Stimulated activated CD4-positive, alpha-beta T cell treated with anti-CD3 and anti-CD28 coated beads, Interleukin-1b, Interleukin-23, amount 100 ng/mL, for 1 hour (primary cell): ENCODE measurements at regions not wholly inside any gene's neighbourhood (a gene's known extent, or its start where the extent isn't known, plus 50 kb on each side); places are given as distances from the start of the nearest gene placed in this dataset.
"Not testable (repeated sequence)": the region's sequence is repeated elsewhere in the genome, so short reads cannot be mapped to it uniquely, and the experiment has no call there.

Source experiments
- DNase-seq, 2 donors: peaks; one replicate each; pipeline ENCODE4 v3.0.0-alpha.2; 2020; ENCODE audit warnings: low read depth in 2 of 2

DNA sequence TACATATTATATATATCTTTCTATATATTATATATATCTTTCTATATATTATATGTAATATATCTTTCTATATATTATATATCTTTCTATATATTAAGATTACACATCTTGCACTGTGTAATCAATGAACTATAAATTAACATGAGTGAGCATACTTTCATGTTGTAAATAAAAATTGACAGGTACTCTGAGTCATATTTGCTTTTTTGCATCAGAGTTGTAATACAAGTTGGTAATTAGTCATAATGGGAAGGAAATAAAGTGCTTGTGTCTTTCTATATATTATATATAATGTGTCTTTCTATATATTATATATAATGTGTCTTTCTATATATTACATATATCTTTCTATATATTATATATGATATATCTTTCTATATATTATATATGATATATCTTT, 172.5 kb upstream of the MAGI2 start:
- DNase-seq: not testable (repeated sequence)

DNA sequence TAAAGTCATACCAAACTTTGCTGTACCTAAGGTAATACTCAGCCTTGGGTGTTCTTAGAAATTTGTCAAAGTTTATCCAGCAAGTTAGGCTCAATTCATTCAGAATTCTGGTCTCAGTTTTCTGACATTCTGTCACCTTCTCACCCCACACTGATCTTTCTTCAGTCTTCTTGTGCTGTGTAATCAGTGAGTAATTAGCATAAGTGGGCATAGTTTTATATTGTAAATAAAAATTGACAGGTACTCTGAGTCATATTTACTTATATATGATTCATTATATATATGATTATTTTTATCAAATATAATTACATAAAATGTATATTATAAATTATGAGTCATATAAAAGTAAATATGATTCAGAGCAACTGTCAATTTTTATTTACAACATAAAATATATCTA, 170.9 kb upstream of the MAGI2 start:
- no peak for DNase-seq

DNA sequence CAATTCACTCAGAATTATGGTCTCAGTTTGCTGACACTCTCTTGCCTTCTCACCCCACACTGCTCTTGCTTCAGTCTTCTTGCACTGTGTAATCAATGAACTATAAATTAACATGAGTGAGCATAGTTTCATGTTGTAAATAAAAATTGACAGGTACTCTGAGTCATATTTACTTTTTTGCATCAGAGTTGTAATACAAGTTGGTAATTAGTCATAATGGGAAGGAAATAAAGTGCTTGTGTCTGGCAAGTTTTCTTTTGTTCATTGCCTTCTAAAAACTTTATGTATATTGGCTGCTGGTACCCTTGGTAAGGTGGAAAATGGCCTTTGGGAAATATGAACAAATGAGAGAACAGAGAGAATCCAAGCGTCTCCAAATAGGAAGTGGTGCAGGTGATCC, 169.3 kb upstream of the MAGI2 start:
- DNase-seq: no peak

DNA sequence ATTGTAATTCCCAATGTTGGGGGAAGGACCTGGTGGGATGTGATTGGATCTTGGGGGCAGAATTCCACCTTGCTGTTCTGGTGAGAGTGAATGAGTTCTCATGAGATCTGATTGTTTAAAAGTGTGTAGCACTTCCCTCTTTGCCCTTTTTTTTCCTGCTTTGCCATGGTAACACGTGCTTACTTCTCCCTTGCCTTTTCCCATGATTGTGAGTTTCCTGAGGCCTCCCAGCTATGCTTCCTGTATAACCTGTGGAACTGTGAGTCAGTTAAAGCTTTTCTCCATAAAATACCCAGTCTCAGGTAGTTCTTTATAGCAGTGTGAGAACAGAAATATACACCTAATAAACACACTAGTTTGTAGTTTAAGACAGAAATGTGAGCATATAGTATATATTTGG, 166.8 kb upstream of the MAGI2 start:
- DNase-seq: no peak

DNA sequence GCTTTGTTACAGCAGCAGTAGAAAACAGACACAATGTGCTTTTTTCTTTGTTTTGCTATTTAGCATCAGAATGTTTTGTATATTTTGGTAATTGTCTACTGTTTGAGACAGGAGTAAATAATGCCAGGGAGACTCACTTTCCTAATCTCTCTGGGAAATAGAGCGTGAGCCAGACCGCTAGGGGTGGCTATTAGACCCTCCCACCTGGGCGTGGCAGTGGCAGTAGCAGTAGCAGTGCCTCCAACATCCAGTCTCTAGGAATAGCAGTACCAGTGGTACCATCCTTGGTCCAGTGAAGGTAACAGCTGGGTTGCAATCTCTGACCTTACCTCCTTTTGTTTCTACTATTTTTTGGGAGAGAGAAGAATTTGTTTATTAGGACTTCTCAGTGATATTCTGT, 165.7 kb upstream of the MAGI2 start:
- no peak for DNase-seq

DNA sequence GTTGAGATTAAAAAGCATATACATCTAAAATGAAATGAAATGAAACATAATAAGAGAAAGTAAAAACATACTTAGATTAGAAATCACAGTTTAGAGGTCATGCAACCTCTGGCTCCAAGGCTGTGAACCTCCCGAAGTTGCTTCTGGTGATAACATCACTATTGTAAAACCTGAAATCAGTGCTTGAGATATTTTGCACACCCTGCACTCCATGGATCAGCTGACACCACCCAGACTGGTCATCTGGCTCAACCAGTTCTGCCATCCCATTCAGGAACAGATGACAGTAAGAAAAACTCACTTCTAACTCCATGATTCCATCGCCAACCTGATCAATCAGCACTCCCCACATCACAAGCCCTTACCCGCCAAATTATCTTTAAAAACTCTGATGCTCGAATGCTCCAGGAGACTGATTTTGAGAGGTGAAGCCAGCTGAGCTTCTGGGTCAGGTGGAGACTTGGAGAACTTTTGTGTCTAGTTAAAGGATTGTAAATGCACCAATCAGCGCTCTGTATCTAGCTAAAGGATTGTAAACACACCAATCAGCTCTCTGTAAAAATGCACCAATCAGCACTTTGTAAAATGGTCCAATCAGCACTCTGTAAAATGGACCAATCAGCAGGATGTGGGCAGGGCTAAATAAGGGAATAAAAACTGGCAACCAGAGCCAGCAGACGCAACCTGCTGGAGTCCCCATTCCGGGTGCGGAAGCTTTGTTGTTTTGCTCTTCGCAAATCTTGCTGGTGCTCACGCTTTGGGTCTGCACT, 162.6 kb upstream of the MAGI2 start:
- no peak for DNase-seq

DNA sequence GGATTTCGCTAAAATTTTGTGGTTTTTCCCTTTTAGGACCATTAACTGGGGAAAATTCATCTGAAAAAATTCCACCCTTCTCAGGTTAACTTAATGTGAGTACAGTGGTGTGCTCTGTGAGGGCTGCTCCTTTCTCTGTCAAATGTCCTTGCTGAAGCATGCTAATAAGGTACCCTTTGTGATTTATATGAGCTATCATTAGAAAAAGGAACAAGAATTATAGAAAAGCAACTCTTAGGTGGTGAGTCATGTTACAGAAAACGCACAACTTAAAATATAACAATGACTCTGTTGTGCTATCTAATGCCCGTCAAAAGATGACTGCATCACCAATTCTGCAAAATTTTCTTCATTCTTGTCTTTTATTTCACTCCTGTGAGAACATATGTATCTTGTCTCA, 162.0 kb upstream of the MAGI2 start:
- no peak for DNase-seq

DNA sequence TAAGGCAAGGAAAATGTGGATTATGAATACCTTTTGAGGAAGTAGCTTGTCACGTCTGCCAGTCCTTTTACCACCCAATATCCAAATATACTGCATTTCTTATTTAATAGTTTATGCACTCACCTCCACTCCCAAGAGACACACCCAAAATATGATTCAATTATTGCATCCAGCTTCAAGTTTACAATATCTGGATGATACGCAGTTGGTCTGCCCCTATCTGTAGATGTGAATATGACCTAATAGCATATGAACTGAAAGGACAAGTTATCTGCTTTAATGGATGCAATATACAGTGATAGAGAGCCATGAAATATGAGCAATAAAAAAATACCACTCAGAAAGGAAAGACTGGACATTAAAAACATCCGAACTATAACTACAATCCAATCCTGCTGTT, 159.4 kb upstream of the MAGI2 start:
- DNase-seq: no peak

DNA sequence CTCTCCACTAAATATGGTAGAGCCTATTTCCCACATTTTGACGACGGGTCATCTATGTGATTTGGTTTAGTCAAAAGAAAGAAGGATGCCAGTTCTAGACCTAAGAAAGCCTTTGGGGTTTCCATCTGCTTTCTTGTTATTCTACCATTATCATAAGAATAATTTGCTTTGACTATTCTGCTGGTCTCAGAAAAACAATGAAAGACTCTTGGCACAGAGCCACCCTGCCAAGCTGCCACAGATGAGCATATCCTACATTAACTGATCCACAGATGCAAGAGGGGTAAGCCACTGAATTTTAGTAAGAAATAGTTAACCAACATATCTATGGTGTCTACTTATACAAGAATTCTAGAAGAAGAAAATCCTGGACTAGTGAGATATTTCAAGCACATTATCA, 158.6 kb upstream of the MAGI2 start:
- no peak for DNase-seq

DNA sequence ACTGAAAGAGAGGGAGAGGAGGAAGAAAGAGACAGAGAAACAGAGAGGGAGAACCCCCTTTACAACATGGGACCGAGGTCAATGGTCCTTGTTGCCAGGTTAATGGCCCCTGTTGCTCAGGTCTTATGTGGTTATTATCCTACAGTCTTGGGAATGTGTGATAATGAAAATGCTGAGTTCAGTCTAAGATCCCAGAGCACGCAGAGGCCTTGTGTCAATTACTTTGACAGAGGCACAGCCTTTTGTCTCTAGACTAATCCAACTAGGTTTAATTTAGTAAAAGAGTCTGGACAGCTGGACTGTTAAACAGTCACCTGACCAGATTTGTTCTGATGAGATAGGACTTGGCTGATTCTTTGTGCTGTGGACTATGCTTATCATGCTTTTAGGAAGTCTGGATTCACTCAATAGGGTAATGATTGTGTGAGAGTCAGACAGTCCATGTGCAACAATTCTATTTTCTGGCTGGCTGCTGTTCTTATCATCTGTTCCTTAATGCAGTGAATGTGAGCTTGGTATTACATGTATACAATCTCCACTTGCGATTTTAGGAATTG, 157.4 kb upstream of the MAGI2 start:
- DNase-seq: no peak

DNA sequence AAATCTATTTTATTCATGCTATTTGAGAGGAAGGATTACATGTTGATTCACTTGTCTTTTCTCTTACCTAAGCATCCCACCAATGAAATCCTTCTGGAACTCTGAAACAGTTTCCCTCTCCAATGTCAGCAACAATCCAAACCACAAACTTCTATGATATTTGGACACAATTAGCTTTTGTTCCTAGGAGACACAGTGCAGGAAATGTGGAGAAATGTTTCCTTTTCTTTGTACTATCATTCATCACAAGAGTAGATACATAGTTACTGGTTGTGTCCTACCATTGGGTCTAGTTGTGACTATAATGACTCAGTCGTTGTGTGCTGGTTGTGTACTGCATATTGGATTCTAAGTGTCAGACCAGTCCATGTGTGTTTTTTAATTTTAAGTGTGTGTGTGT, 156.8 kb upstream of the MAGI2 start:
- no peak for DNase-seq

DNA sequence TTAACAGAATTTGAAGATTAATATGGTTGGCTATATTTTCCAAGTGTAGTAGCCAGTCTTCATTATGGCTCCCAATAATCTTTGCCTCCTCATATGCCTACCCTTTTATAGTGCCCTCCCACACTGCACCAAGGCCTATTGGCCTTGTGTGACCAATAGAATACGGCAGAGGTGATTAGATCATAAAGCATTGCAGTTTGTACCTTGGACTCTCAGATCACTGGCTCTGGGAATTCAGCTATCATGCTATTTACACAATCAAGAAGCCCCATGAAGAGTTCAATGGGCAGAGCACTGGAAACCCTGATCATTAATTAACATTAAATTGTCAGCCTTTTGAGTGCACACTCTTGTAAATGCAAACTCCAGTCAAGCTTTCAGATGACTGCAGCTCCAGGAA, 154.5 kb upstream of the MAGI2 start:
- DNase-seq: no peak

DNA sequence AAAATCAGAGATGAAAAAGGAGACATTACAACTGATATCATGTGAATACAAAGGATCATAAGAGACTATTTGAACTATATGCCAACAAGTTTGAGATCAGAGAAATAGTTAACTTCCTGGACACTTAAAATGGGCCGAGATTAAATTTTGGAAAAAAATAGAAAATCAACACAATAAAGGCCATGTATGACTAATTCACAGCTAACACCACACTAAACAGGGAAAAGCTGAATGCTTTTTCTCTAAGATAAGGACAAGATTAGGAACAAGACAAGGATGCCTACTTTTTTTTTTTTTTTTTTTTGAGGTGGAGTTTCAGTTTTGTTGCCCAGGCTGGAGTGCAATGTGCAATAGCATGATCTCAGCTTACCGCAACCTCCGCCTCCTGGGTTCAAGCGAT, 151.4 kb upstream of the MAGI2 start:
- DNase-seq: no peak

DNA sequence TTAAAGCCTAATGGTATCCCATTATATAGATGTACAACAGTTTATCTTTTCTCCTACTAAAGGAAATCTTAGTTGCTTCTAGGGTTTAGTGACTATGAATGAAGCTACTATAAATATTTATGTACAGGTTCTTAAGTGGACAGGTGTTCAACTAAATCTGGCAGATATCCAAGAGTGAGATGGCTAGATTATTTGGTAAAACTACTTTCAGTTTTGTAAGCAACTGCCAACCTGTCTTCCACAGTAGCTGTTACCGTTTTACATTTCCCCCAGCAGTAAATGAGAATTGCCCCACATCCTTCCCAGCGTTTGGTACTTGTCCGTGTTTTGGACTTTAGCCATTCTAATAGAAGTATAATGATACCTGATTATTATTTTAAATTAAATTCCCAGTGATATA, 144.9 kb upstream of the MAGI2 start:
- DNase-seq: no peak

DNA sequence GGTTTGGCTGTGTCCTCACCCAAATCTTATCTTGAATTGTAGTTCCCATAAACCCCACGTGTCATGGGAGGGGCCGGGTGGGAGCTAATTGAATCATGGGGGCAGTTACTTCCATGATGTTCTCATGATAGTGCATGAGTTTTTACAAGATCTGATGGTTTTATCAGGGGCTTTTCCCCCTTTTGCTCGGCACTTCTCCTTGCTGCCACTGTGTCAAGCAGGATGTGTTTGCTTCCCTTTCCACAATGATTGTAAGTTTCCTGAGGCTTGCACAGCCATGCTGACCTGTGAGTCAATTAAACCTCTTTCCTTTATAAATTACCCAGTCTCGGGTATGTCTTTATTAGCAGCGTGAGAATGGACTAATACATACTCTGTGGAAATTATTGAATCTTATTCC, 141.2 kb upstream of the MAGI2 start:
- DNase-seq: not testable (repeated sequence)

DNA sequence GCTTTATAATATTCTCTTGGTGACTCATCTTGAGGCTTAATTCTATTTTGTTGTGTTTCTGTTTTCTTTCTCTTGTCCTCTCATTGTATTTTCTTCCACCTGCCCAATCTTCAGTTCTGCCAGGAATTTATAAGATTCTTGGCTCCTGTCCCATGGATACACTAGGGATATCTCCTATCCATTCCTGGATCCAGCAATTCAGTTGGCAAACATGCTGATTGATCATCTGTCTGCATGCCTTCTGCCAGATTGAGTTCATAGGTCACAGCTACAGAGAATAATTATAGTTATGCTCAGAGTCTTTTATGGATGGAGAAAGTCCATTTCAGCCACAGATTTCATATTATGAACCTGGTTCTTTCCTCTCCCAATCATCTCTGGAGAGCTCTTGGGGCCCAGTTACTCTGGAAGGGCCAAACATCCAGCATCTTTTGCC, 140.4 kb upstream of the MAGI2 start:
- DNase-seq: no peak

DNA sequence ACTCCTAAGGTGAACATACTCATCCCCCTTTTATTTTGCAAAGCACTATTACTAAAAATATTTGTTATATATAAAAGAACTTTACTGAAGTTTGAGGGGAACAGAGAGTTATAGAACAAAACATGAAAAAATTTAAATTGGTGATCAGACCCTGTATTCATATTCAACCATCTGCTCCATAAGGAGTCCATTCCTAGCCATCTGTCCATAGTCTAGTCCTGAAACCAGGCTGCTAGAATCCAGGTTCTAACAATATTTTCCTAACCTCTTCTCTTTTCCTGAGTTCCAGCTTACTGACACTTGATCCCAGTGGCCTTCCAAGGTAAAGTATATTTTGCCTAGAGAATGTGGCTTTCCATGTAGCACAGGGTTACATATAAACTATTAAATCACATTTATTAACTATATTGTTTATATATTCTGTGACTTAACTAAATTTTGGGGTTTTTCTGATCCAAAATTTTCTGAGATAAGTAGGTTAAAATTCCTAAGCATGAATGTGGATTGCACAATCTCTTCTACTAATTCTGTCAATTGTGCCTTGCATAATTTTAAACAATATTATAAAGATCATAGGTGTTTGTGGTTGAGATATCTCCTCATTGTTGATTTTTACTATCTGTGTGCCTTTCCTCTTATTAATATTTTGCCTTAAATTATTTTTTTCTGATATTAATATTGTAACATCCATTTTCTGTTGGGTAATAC, 137.6 kb upstream of the MAGI2 start:
- DNase-seq: no peak

DNA sequence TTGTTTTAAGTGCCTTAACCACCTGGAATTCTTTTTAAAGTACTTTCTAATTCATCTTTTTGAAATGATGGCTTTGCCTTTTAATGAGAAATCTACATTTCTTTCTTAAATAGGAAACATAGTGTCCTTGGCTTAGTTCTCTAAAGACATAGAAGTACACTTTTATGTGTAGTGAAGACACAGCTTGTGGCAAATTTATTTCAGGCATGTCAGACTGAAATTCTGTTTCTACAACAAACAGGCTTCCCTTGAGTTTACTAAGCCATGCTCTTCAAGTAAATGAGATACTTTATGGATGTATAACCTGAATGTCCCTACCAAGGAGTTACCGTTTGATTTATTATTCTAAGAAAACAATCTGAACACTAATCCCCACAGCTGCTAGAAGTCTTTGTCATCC, 136.9 kb upstream of the MAGI2 start:
- DNase-seq: no peak

DNA sequence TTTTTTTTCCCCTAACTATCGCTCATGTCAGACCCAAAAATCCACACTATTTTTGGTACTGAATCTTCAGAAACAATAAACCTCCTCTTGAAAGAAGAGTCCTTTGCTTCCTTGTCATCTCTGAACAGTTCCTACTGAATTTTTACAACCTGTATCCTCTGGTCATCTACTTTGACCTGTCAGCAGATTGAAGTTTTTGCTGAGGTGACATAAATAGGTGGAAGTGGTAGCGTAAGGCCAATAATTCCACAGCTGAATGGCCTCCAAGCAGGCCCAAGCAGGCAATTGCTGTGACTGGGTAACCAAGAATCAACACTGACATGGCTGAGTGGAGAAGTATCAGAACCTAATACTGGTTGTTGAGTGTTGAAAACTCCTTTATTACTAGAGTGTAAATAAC, 117.4 kb upstream of the MAGI2 start:
- no peak for DNase-seq

DNA sequence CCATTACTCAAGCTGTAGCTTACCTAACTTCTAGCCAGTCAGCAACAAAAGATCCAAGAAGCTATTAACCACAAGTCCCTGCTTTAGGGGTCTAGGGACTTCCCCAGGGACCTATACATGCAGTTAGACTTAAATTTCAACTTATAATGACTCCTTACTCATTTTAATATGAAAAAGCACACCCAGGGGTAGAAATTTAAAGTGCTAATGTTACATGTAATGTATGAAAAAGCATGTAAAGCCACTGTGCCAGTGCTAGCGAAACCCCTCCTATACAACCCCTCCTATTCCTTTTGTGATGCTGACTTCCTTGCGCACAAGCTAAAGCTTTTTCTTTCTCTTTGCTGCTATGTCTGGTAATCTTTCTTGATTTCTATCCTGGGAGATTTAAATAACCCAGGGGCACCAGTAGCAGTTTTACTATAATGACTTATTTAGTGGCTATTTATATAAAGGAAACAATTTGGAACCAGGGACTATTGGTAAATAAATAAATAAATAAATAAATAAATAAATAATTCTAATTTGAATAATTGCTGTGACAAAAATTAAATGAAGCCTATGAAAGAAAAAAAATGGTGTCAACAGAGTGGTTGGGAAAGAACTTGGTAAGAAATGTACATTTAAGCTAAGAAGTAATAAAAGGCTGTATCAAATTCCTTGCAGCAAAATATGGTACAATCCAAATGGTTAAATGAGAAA, 110.5 kb upstream of the MAGI2 start:
- DNase-seq: no peak

DNA sequence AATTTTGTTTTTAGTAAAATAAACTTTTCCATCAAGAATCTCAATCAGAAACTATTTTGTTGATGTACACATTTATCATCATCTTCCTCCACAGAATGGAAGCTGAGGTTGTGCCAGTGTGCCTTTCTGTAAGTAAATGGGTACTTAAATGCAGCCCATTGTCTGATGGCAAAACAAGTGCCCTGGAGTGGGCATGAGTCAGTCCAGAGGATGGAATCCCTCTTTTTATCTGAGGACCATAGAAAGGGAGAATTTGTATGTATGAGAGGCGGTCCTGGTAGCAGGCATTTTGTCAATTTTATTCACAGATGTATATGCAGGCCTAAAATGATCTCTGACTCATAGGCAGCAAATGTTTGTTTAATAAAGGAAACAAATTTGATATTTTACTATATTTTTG, 102.1 kb upstream of the MAGI2 start:
- DNase-seq: no peak

DNA sequence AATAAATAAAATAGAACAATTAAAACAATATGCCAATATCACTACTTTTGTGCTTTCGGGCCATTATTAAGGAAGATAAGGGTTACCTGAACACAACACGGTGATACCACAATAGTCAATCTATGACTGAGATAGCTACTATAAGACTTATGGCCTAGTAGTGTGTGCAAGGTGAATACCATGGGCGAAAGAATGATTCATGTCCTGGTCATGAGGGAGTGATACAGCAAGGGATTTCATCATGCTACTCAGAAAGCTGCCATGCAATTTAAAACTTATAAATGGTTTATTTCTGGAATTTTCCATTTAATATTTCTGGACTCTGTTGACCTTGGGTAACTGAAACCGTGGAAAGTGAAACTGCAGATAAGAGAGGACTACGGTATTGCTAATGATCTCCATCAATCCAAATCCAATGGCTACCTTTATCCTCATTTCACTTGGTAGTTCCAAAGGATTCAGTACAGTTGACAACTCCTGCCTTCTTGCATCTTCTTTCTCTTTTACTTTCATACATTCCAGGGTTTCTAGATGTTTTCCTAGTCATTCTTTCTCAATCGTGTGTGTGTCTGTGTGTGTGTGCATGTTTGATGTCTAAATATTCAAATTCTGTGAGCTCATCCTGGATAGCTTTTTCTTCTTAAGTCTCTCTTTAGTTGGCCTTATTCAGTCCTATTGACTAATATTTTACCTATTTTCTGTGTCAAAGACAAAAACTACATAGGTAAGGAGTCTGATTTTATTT, 100.5 kb upstream of the MAGI2 start:
- no peak for DNase-seq
